ENCODE measurements at regions not wholly inside any gene's neighbourhood (a gene's known extent, or its start where the extent isn't known, plus 50 kb on each side); places are given as distances from the start of the nearest gene placed in this dataset.
"Not testable (repeated sequence)": the region's sequence is repeated elsewhere in the genome, so short reads cannot be mapped to it uniquely, and the experiment has no call there.

GRCh38 chr1:238738892-238739291, 647.5 kb upstream of the CHRM3 start:
- peak in 8 of 11 donors; percentile 4 to 28 (median 11) for DNase-seq (ENCODE audit: extremely low read depth in 1 of 11, low read depth in 9 of 11, low spot score in 4 of 11)

GRCh38 chr1:238727670-238728069, 658.7 kb upstream of the CHRM3 start:
- DNase-seq (ENCODE audit: extremely low read depth in 1 of 11, low read depth in 9 of 11, low spot score in 4 of 11), result no peak

- no peak for DNase-seq (ENCODE audit: extremely low read depth in 1 of 11, low read depth in 9 of 11, low spot score in 4 of 11)
These were observed 663.6 kb upstream of the CHRM3 start for GRCh38 chr1:238722812-238723211.

- DNase-seq (ENCODE audit: extremely low read depth in 1 of 11, low read depth in 9 of 11, low spot score in 4 of 11), result no peak
These were observed 675.7 kb upstream of the CHRM3 start for GRCh38 chr1:238710697-238711096.

GRCh38 chr1:238701024-238701423, 685.3 kb upstream of the CHRM3 start:
- no peak for DNase-seq (ENCODE audit: extremely low read depth in 1 of 11, low read depth in 9 of 11, low spot score in 4 of 11)

- DNase-seq (ENCODE audit: extremely low read depth in 1 of 11, low read depth in 9 of 11, low spot score in 4 of 11), result no peak
These were observed 696.0 kb upstream of the CHRM3 start for GRCh38 chr1:238690415-238690814.

- not testable (repeated sequence) for DNase-seq (ENCODE audit: extremely low read depth in 1 of 11, low read depth in 9 of 11, low spot score in 4 of 11)
These were observed 701.8 kb upstream of the CHRM3 start for GRCh38 chr1:238684576-238684975.

- DNase-seq (ENCODE audit: extremely low read depth in 1 of 11, low read depth in 9 of 11, low spot score in 4 of 11), result no peak
These were observed 704.9 kb upstream of the CHRM3 start for GRCh38 chr1:238681451-238681850.

GRCh38 chr1:238681021-238681420, 705.3 kb upstream of the CHRM3 start:
- no peak for DNase-seq (ENCODE audit: extremely low read depth in 1 of 11, low read depth in 9 of 11, low spot score in 4 of 11)

GRCh38 chr1:238677567-238677966, 708.8 kb upstream of the CHRM3 start:
- no peak for DNase-seq (ENCODE audit: extremely low read depth in 1 of 11, low read depth in 9 of 11, low spot score in 4 of 11)

- DNase-seq (ENCODE audit: extremely low read depth in 1 of 11, low read depth in 9 of 11, low spot score in 4 of 11), result peak in 3 of 11 donors; percentile 5 to 18 (median 7)
These were observed 711.1 kb upstream of the CHRM3 start for GRCh38 chr1:238675221-238675620.

GRCh38 chr1:238674316-238674715, 712.1 kb upstream of the CHRM3 start:
- DNase-seq (ENCODE audit: extremely low read depth in 1 of 11, low read depth in 9 of 11, low spot score in 4 of 11), result no peak

- no peak for DNase-seq (ENCODE audit: extremely low read depth in 1 of 11, low read depth in 9 of 11, low spot score in 4 of 11)
These were observed 712.8 kb upstream of the CHRM3 start for GRCh38 chr1:238673561-238673960.

- DNase-seq (ENCODE audit: extremely low read depth in 1 of 11, low read depth in 9 of 11, low spot score in 4 of 11), result no peak
These were observed 713.6 kb upstream of the CHRM3 start for GRCh38 chr1:238672806-238673205.

GRCh38 chr1:238672262-238672661, 714.1 kb upstream of the CHRM3 start:
- no peak for DNase-seq (ENCODE audit: extremely low read depth in 1 of 11, low read depth in 9 of 11, low spot score in 4 of 11)

- no peak for DNase-seq (ENCODE audit: extremely low read depth in 1 of 11, low read depth in 9 of 11, low spot score in 4 of 11)
These were observed 722.2 kb upstream of the CHRM3 start for GRCh38 chr1:238664139-238664538.

- DNase-seq (ENCODE audit: extremely low read depth in 1 of 11, low read depth in 9 of 11, low spot score in 4 of 11), result no peak
These were observed 725.5 kb upstream of the CHRM3 start for GRCh38 chr1:238660849-238661248.

GRCh38 chr1:238658763-238659162, 727.6 kb upstream of the CHRM3 start:
- no peak for DNase-seq (ENCODE audit: extremely low read depth in 1 of 11, low read depth in 9 of 11, low spot score in 4 of 11)

GRCh38 chr1:238653693-238654321, 732.6 kb upstream of the CHRM3 start:
- DNase-seq (ENCODE audit: extremely low read depth in 1 of 11, low read depth in 9 of 11, low spot score in 4 of 11), result no peak

GRCh38 chr1:238652346-238652968, 733.9 kb upstream of the CHRM3 start:
- no peak for DNase-seq (ENCODE audit: extremely low read depth in 1 of 11, low read depth in 9 of 11, low spot score in 4 of 11)

- DNase-seq (ENCODE audit: extremely low read depth in 1 of 11, low read depth in 9 of 11, low spot score in 4 of 11), result no peak
These were observed 737.2 kb upstream of the CHRM3 start for GRCh38 chr1:238649200-238649599.
